PC-9 (cell line): ENCODE measurements at regions not wholly inside any gene's neighbourhood (a gene's known extent, or its start where the extent isn't known, plus 50 kb on each side); places are given as distances from the start of the nearest gene placed in this dataset.

Source experiments
- CTCF ChIP-seq: fragments of 200-600 bp; sonication (generic); conservative IDR thresholded peaks from 2 replicates; pipeline ENCODE4 v1.6.1; 2017; ENCODE audit warnings: mixed run types, antibody characterized with exemption, mild to moderate bottlenecking, moderate library complexity
- EZH2 ChIP-seq: fragments of 200-600 bp; sonication (generic); IDR thresholded peaks from 2 replicates; pipeline ENCODE4 v1.8.0; 2017; ENCODE audit warnings: antibody characterized with exemption, low read depth

- TF ChIP-seq CTCF (no peak), EZH2 (no peak)
These were observed 98.8 kb upstream of the SERP2 start for GRCh38 chr13:44274771-44275205.
